Effector memory CD4-positive, alpha-beta T cell (primary cell): ENCODE measurements at regions not wholly inside any gene's neighbourhood (a gene's known extent, or its start where the extent isn't known, plus 50 kb on each side); places are given as distances from the start of the nearest gene placed in this dataset.

Experiments used
- DNase-seq, 3 donors: peaks; one replicate each; pipeline ENCODE4 v3.0.0-alpha.2; 2020
- H3K27ac ChIP-seq: 2 replicates; pipeline ENCODE4 v1.7.0; 2013; ENCODE audit warnings: mild to moderate bottlenecking, low read length, moderate library complexity; ENCODE audit not compliant: insufficient read depth, poor library complexity, severe bottlenecking
- H3K27me3 ChIP-seq: replicated peaks from 2 replicates; pipeline ENCODE4 v1.7.0; 2013; ENCODE audit warnings: mild to moderate bottlenecking, low read length; ENCODE audit not compliant: insufficient read depth, control insufficient read depth, poor library complexity, severe bottlenecking
- H3K36me3 ChIP-seq: 2 replicates; pipeline ENCODE4 v1.7.0; 2013; ENCODE audit warnings: mild to moderate bottlenecking, low read length, moderate library complexity; ENCODE audit not compliant: control insufficient read depth, insufficient read depth
- H3K4me1 ChIP-seq: 2 replicates; pipeline ENCODE4 v1.7.0; 2013; ENCODE audit warnings: low read length, mild to moderate bottlenecking; ENCODE audit not compliant: control insufficient read depth, insufficient read depth, poor library complexity, severe bottlenecking
- H3K4me3 ChIP-seq: 2 replicates; pipeline ENCODE4 v1.7.0; 2013; ENCODE audit warnings: low read length, low read depth, mild to moderate bottlenecking; ENCODE audit not compliant: insufficient read depth, poor library complexity, severe bottlenecking
- H3K9me3 ChIP-seq: 2 replicates; pipeline ENCODE4 v1.7.0; 2013; ENCODE audit warnings: mild to moderate bottlenecking, low read length, moderate library complexity; ENCODE audit not compliant: control insufficient read depth

DNA sequence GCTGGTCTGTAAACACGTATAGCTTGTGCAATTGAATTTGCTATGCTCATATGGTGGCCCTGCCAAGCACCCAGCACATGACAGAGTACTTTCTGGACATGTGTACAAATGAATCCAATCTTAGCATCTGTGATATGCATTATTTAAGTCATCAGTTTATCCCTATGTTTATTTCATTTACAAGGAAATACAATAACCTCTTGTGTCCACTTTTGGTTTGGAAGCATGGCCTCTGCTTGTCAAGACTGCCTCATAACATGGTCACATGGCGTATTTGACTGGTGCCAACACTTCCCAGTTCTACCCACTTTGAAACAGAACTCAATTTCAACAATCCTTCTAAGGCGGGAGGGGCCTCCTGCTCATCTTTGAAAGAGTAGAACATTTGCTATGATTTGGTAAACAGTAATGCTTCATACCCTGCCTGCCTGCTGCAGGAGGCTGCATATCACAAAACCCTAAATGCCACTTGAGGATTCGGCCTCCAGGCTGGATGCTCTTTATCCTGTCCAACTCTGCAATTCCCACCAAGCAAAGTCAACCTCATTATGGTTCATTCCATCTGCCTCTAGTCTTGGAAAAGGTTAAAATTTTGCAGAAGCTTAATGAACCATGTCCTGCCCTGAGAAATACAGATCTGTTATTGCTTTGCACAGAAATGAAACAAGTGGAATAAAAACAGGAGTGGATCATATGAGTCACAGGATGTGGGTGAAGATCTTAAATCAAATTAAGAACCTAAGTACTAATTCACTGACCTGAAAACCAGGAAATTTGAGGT, 151.3 kb downstream of the CYSLTR2 start:
- Histone ChIP-seq H3K27ac (peak overlapping the region; percentile 1), H3K4me3 (no peak overlapping the region), H3K36me3 (no peaks in the 10 kb centered on the region), H3K27me3 (no peaks in the 10 kb centered on the region), H3K4me1 (peaks cover 11% of the 10 kb centered on the region), H3K9me3 (no peaks in the 10 kb centered on the region)
- no peak for DNase-seq

DNA sequence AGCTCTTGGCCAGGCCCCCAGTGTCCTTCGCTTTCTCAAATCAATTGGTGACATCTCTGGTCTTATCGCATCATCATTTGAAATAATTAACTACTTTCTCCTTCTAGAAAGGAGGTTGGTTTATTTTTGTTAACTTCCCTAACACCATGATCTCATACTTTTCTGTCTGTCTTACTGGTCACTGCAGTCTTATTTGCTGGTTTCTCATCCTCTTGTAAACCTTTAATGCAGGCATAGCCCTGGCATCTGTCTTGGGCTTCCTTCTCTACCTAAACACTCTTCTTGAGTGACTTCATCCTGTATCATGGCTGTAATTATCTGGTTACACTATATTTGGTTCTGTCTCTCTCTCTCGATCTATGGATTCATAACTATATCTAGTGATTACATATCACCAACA, 152.8 kb downstream of the CYSLTR2 start:
- Histone ChIP-seq H3K4me1 (peaks cover 11% of the 10 kb centered on the region), H3K27ac (no peak overlapping the region), H3K27me3 (no peaks in the 10 kb centered on the region), H3K4me3 (no peak overlapping the region), H3K36me3 (no peaks in the 10 kb centered on the region), H3K9me3 (no peaks in the 10 kb centered on the region)
- DNase-seq, result no peak

DNA sequence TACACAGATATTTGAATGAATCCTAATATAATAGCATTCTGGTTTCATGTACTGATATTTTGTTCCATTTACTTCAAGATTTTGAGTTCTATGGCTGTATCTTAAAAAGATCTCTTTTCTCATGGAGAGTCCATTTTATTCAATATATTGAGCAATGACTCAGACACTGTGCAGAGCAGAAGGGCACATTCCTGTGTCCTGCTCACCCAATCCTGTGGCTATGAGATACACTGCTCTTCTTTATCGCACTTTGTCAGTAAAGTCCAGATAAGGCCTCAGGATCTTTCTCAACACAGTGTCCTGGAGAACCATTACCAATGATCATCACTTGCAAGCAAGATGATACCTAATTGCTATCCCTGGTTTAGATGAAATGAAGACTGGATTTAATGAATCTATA, 155.0 kb downstream of the CYSLTR2 start:
- peaks cover 11% of the 10 kb centered on the region for H3K4me1 ChIP-seq
- no peaks in the 10 kb centered on the region for H3K36me3 ChIP-seq
- no peak overlapping the region for H3K4me3 ChIP-seq
- no peaks in the 10 kb centered on the region for H3K9me3 ChIP-seq
- H3K27ac ChIP-seq, result no peak overlapping the region
- no peaks in the 10 kb centered on the region for H3K27me3 ChIP-seq
- DNase-seq, result no peak

- H3K27me3 ChIP-seq, result no peaks in the 10 kb centered on the region
- peaks cover 9% of the 10 kb centered on the region for H3K4me1 ChIP-seq
- DNase-seq, result no peak
- no peak overlapping the region for H3K27ac ChIP-seq
- H3K9me3 ChIP-seq, result no peaks in the 10 kb centered on the region
- no peak overlapping the region for H3K4me3 ChIP-seq
- no peaks in the 10 kb centered on the region for H3K36me3 ChIP-seq
Measured at GRCh38 chr13:48810013-48810412, 156.3 kb downstream of the CYSLTR2 start.

DNA sequence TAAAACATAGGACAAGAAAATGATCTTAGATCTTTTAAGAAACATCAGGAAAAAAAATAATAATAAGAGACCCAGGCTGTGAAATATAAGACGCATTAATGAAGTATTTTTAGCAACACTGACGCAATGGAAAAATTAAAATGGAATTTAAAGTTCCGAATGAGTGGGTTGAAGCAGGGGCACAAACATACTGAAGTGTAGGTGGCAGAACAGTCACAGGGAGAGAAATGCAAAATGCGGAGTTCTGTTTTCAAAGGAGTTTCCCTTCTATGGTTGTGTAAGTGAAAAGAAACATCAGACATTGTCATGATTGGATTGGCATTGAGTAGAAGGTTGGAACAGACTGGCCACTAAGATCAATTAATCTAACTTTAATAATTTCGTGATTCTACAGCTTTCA, 159.8 kb downstream of the CYSLTR2 start:
- no peak for DNase-seq
- no peak overlapping the region for H3K4me3 ChIP-seq

GRCh38 chr13:48816700-48817099, 159.0 kb upstream of the FNDC3A start:
- Histone ChIP-seq H3K36me3 (no peaks in the 10 kb centered on the region), H3K27me3 (no peaks in the 10 kb centered on the region), H3K4me3 (peak overlapping the region; percentile 28), H3K4me1 (no peaks in the 10 kb centered on the region), H3K9me3 (no peaks in the 10 kb centered on the region), H3K27ac (no peak overlapping the region)
- no peak for DNase-seq

More for the DNA sequence above, 159.8 kb downstream of the CYSLTR2 start:
- H3K9me3 ChIP-seq, result no peaks in the 10 kb centered on the region
- no peaks in the 10 kb centered on the region for H3K36me3 ChIP-seq
- no peak overlapping the region for H3K27ac ChIP-seq
- H3K27me3 ChIP-seq, result no peaks in the 10 kb centered on the region
- no peaks in the 10 kb centered on the region for H3K4me1 ChIP-seq

DNA sequence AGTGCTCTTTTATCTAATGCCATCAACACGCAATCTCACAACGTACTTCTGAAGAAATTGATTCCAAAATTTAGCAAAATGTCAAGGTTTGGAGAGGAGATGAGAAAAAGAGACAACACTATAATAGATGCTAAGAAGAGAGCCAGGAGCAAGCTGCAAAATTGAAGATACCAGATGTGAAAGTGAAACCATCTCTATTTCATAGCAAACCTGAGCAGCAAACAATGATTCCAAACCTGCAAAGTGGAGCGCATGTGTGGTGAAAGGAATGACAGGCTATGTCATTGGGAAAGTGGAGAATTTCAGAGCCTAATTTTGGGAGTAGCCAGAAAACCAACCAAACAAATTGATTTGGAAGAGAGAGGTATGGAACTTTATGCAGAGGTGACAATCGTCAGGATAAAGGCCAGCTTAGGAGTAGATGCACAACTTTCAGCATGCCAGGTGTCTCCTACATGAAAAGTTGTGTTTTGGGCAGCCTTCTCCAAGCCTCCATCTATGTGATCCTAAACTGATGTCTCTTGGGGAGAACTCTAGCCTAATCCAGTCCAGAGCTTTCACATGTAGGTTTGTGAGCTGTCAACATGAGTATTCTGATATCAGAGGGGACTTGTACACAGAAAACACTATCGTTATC, 158.4 kb upstream of the FNDC3A start:
- Histone ChIP-seq H3K4me1 (no peaks in the 10 kb centered on the region), H3K9me3 (no peaks in the 10 kb centered on the region), H3K27me3 (no peaks in the 10 kb centered on the region), H3K36me3 (no peaks in the 10 kb centered on the region), H3K4me3 (peak overlapping the region; percentile 28), H3K27ac (no peak overlapping the region)
- no peak for DNase-seq

- no peaks in the 10 kb centered on the region for H3K27me3 ChIP-seq
- H3K4me1 ChIP-seq, result no peaks in the 10 kb centered on the region
- no peaks in the 10 kb centered on the region for H3K9me3 ChIP-seq
- no peak overlapping the region for H3K4me3 ChIP-seq
- H3K27ac ChIP-seq, result no peak overlapping the region
- H3K36me3 ChIP-seq, result no peaks in the 10 kb centered on the region
- no peak for DNase-seq
Measured at GRCh38 chr13:48818495-48819356, 157.0 kb upstream of the FNDC3A start.

DNA sequence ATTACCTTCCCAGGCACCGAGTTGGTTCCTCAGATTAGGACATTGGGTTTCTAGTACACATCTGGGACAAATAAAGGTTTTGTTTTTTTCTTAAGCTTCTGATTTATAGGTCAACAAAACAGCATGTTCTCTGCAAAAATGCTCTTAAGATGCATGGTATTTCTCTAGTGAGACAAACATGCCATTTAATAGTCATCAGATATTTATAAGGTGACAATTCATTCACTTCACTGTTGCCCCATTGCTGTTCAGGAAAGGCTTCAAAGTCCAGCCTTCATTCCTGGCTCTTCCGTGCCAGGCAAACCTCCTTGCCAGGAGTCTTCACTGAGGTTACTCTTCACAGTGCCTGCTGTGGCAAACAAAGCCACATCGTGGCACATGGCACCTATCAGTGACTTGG, 156.3 kb upstream of the FNDC3A start:
- H3K4me3 ChIP-seq, result no peak overlapping the region
- no peak for DNase-seq
- H3K27ac ChIP-seq, result no peak overlapping the region
- H3K4me1 ChIP-seq, result no peaks in the 10 kb centered on the region
- H3K9me3 ChIP-seq, result no peaks in the 10 kb centered on the region
- no peaks in the 10 kb centered on the region for H3K27me3 ChIP-seq
- no peaks in the 10 kb centered on the region for H3K36me3 ChIP-seq

DNA sequence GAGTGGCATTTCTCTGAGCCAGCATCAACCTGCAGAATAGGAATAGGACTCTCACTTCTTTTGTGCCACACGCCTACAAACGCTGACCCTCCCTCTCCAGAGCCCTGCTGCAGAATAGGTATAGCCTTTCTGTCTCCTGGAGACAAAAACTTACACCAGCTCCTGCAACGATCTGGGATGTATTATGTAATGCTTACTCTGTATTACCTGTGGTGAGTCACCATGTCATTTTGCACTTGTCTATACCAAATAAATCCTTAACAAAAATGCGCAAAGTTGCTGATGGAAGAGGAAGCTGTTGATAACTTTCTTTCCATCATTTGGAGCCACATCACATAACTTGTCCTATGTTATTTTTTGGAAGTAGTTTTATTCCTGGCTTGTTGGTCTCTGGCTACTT, 155.8 kb upstream of the FNDC3A start:
- no peak overlapping the region for H3K27ac ChIP-seq
- no peak overlapping the region for H3K4me3 ChIP-seq
- H3K36me3 ChIP-seq, result no peaks in the 10 kb centered on the region
- no peaks in the 10 kb centered on the region for H3K9me3 ChIP-seq
- no peaks in the 10 kb centered on the region for H3K4me1 ChIP-seq
- H3K27me3 ChIP-seq, result no peaks in the 10 kb centered on the region
- DNase-seq, result no peak
